ENCODE measurements at regions not wholly inside any gene's neighbourhood (a gene's known extent, or its start where the extent isn't known, plus 50 kb on each side); places are given as distances from the start of the nearest gene placed in this dataset.

DNA sequence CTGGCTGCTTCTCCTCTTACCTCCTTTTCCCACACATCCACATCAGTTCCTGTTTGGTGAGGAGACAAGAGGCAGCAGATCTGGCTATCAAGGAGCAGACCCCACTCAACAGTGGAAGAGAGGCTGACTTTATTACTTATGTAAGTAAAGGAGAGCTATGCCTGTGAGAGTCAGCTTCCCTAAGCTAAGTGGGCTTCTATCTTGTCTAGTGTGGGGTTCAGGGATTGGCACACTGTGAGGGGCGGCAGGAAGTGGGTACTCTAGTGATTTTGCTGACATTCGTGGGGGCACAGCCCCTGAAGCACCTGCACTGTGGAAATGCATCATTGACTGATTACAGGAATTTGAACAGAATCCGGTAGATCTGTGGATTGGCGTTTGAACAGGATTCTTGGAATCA is 163.5 kb upstream of the IRX1 start:
- no peaks in the 10 kb centered on the region for H3K4me1 ChIP-seq (replicated peaks in 1 of 2; ENCODE audit: control insufficient read depth in 2 of 2, insufficient read depth in 2 of 2, low read length in 2 of 2)
- intact Hi-C loops (cut with micrococcal nuclease) = no loop called here
- no peak overlapping the region for H3K9ac ChIP-seq (ENCODE audit: insufficient read depth in 1 of 2, low read depth in 2 of 2, low read length in 2 of 2)
- no peaks in the 10 kb centered on the region for H3K36me3 ChIP-seq (ENCODE audit: control insufficient read depth, insufficient read depth, low read length)
- DNase-seq (ENCODE audit: extremely low read depth in 1 of 4, low spot score in 3 of 4) = no peak
- H3K4me2 ChIP-seq (ENCODE audit: insufficient read depth, low read length) = no peak overlapping the region
- no peaks in the 10 kb centered on the region for H4K20me1 ChIP-seq (replicated peaks; ENCODE audit: control insufficient read depth, insufficient read depth, low read length)
- no peaks in the 10 kb centered on the region for H3K9me1 ChIP-seq (ENCODE audit: control insufficient read depth, insufficient read depth, low read length)
- 0% methylated on average over 4 of the region's 4 CpGs for WGBS (ENCODE audit: insufficient coverage, low coverage, missing lambda C conversion rate)
- FAIRE-seq = no peak
- BruUV-seq (replicated peaks) = no TSS peak
- in situ Hi-C loops (cut with MboI) = no loop called here
- ATAC-seq = no peak
- POLR2A ChIA-PET = no interaction called here
- H3K27ac ChIP-seq (ENCODE audit: extremely low read depth, low read depth, low read length) = no peak overlapping the region
- H3K79me2 ChIP-seq (ENCODE audit: control insufficient read depth, insufficient read depth, low read length) = no peaks in the 10 kb centered on the region
- peaks cover 0 to 3% of the 10 kb centered on the region in 2 experiments; a peak in 1 of 5 replicates for H3K27me3 ChIP-seq (ENCODE audit: control insufficient read depth in 2 of 2, insufficient read depth in 2 of 2, low read length in 2 of 2)
- CTCF ChIA-PET (ENCODE audit: low intra/inter-chr PET ratio) = no interaction called here
- H2AFZ ChIP-seq (ENCODE audit: low read depth, low read length) = no peak overlapping the region
- H3K9me3 ChIP-seq (replicated peaks; ENCODE audit: control insufficient read depth, insufficient read depth, low read depth, low read length) = no peaks in the 10 kb centered on the region
- H3K4me3 ChIP-seq = no peak overlapping the region
- TF ChIP-seq CREB3L1 (IDR thresholded peaks at IDR 0.05; ENCODE audit: borderline replicate concordance, low read depth) = no peak
- TF ChIP-seq ZFP30 (CRISPR knock-in tag; IDR thresholded peaks at IDR 0.05; ENCODE audit: borderline replicate concordance) = no peak
- no peak for TF ChIP-seq ZNF586 (CRISPR knock-in tag; conservative IDR thresholded peaks at IDR 0.05)
- no peak for TF ChIP-seq CEBPZ (IDR thresholded peaks at IDR 0.05; ENCODE audit: borderline replicate concordance, low read depth, low read length)
- no peak for TF ChIP-seq ZBTB12 (CRISPR knock-in tag; IDR thresholded peaks at IDR 0.05)
- TF ChIP-seq, protein P1, sequence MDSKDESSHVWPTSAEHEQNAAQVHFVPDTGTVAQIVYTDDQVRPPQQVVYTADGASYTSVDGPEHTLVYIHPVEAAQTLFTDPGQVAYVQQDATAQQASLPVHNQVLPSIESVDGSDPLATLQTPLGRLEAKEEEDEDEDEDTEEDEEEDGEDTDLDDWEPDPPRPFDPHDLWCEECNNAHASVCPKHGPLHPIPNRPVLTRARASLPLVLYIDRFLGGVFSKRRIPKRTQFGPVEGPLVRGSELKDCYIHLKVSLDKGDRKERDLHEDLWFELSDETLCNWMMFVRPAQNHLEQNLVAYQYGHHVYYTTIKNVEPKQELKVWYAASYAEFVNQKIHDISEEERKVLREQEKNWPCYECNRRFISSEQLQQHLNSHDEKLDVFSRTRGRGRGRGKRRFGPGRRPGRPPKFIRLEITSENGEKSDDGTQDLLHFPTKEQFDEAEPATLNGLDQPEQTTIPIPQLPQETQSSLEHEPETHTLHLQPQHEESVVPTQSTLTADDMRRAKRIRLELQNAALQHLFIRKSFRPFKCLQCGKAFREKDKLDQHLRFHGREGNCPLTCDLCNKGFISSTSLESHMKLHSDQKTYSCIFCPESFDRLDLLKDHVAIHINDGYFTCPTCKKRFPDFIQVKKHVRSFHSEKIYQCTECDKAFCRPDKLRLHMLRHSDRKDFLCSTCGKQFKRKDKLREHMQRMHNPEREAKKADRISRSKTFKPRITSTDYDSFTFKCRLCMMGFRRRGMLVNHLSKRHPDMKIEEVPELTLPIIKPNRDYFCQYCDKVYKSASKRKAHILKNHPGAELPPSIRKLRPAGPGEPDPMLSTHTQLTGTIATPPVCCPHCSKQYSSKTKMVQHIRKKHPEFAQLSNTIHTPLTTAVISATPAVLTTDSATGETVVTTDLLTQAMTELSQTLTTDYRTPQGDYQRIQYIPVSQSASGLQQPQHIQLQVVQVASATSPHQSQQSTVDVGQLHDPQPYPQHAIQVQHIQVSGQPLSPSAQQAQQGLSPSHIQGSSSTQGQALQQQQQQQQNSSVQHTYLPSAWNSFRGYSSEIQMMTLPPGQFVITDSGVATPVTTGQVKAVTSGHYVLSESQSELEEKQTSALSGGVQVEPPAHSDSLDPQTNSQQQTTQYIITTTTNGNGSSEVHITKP (IDR thresholded peaks at IDR 0.05; ENCODE audit: partially characterized antibody) = no peak
- no peak for TF ChIP-seq SMARCA5 (IDR thresholded peaks at IDR 0.05)
- no peak for TF ChIP-seq XRCC5 (IDR thresholded peaks at IDR 0.05; ENCODE audit: low read depth, low read length)
- no peak for TF ChIP-seq RBFOX2 (IDR thresholded peaks at IDR 0.05; ENCODE audit: low read depth, low read length)
- no peak for TF ChIP-seq NKRF (IDR thresholded peaks at IDR 0.05; ENCODE audit: borderline replicate concordance)
- TF ChIP-seq NONO (IDR thresholded peaks at IDR 0.05; ENCODE audit: low read depth in 2 of 2, low read length in 1 of 2) = no peak
